Esophagus squamous epithelium (tissue), 4 donors: ENCODE measurements at regions not wholly inside any gene's neighbourhood (a gene's known extent, or its start where the extent isn't known, plus 50 kb on each side); places are given as distances from the start of the nearest gene placed in this dataset.

Experiments used
- CTCF ChIP-seq, 6 experiments: fragments of 450-650 bp in 4 of 6; fragments of 200-600 bp in 2 of 6; sonication (generic) in 2 of 6; IDR thresholded peaks; one replicate each; pipeline ENCODE4 v1.5.1; 2016 to 2019; ENCODE audit warnings: antibody characterized with exemption in 6 of 6, mild to moderate bottlenecking in 4 of 6, moderate library complexity in 4 of 6
- POLR2A ChIP-seq, 4 donors: fragments of 450-650 bp; IDR thresholded peaks; one replicate each; pipeline ENCODE4 v1.6.1; 2017; ENCODE audit warnings: antibody characterized with exemption in 4 of 4, mild to moderate bottlenecking in 4 of 4, moderate library complexity in 3 of 4

GRCh38 chr7:108808549-108809266, 239.0 kb downstream of the DNAJB9 start:
- TF ChIP-seq POLR2A (IDR thresholded peaks at IDR 0.05): no peak
- no peak for TF ChIP-seq CTCF (IDR thresholded peaks at IDR 0.05)
